OCI-LY3 (cell line): ENCODE measurements at regions not wholly inside any gene's neighbourhood (a gene's known extent, or its start where the extent isn't known, plus 50 kb on each side); places are given as distances from the start of the nearest gene placed in this dataset.

ENCODE experiments used
- H2AFZ ChIP-seq: fragments of 200-600, 300-600 bp; shearing (Covaris generic); 2 replicates; pipeline ENCODE4 v1.6.0; 2014; ENCODE audit warnings: antibody characterized with exemption, low read depth, low read length
- H3K27ac ChIP-seq: fragments of 200-600, 300-600 bp; sonication (generic); 2 replicates; pipeline ENCODE4 v1.5.1; 2014; ENCODE audit warnings: mild to moderate bottlenecking, low read length, moderate library complexity, mixed read lengths
- H3K27me3 ChIP-seq: fragments of 200-600, 300-600 bp; sonication (generic); 2 replicates; pipeline ENCODE4 v1.6.1; 2014; ENCODE audit warnings: low read depth, low read length, mixed read lengths
- H3K36me3 ChIP-seq: fragments of 200-600, 300-600 bp; sonication (generic); replicated peaks from 2 replicates; pipeline ENCODE3; 2014; ENCODE audit warnings: low read depth, low read length, mixed read lengths
- H3K4me1 ChIP-seq: fragments of 300-600, 200-600 bp; sonication (generic); 2 replicates; pipeline ENCODE4 v1.6.1; 2014; ENCODE audit warnings: low read length, mixed read lengths
- H3K4me2 ChIP-seq: fragments of 200-600, 300-600 bp; sonication (generic); 2 replicates; pipeline ENCODE4 v1.6.1; 2014; ENCODE audit warnings: low read length, mixed read lengths
- H3K4me3 ChIP-seq: fragments of 300-600, 200-600 bp; sonication (generic); 2 replicates; pipeline ENCODE4 v1.5.1; 2014; ENCODE audit warnings: antibody characterized with exemption, mild to moderate bottlenecking, low read length, moderate library complexity
- H3K79me2 ChIP-seq: fragments of 300-600, 200-600 bp; shearing (Covaris generic); 2 replicates; pipeline ENCODE4 v1.6.1; 2014; ENCODE audit warnings: mild to moderate bottlenecking, low read length, mixed read lengths
- H3K9ac ChIP-seq: fragments of 300-600, 200-600 bp; shearing (Covaris generic); 2 replicates; pipeline ENCODE4 v1.6.0; 2014; ENCODE audit warnings: mild to moderate bottlenecking, low read length, moderate library complexity
- H3K9me3 ChIP-seq: fragments of 200-600, 300-600 bp; shearing (Covaris generic); 2 replicates; pipeline ENCODE4 v1.6.1; 2014; ENCODE audit warnings: low read length, mixed read lengths; ENCODE audit not compliant: insufficient read depth
- H4K20me1 ChIP-seq: fragments of 200-600, 300-600 bp; sonication (generic); 2 replicates; pipeline ENCODE4 v1.6.1; 2016; ENCODE audit warnings: low read length, mixed read lengths; ENCODE audit not compliant: insufficient read depth
- EZH2phosphoT487 ChIP-seq: fragments of 200-600 bp; shearing (Covaris generic); IDR thresholded peaks from 2 replicates; pipeline ENCODE4 v1.6.1; 2018; ENCODE audit warnings: antibody characterized with exemption, mixed run types, low read depth
- TF ChIP-seq, protein P1 (sequence below): fragments of 200-600, 300-600 bp; sonication (generic); IDR thresholded peaks from 2 replicates; pipeline ENCODE4 v1.5.1; 2014; ENCODE audit warnings: antibody characterized with exemption, low read length, low read depth

DNA sequence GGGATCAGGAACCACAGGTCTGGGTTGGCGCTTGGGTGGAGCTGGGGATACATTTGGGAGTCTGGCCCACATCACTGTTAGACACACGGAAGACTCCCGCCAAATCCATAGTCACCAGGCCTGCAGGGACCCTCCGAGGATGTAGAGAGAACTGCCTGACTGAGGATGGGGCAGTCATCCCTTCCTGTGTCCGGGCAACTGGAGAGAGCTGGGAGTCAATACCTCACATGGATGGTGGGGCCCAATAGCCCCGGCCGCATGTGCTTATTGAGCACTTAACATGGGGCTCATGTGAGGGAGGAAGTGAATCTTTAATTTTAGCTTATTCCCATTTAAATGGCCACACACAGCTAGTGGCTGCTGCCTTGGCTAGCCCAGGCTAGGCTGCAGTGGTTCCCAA is 124.5 kb downstream of the TLR5 start:
- H3K27ac ChIP-seq, result no peak overlapping the region
- no peaks in the 10 kb centered on the region for H3K36me3 ChIP-seq
- H3K27me3 ChIP-seq, result 0 out of 2 replicates have a peak, but pooled peaks cover 6% of the 10 kb centered on the region
- TF ChIP-seq, protein P1, sequence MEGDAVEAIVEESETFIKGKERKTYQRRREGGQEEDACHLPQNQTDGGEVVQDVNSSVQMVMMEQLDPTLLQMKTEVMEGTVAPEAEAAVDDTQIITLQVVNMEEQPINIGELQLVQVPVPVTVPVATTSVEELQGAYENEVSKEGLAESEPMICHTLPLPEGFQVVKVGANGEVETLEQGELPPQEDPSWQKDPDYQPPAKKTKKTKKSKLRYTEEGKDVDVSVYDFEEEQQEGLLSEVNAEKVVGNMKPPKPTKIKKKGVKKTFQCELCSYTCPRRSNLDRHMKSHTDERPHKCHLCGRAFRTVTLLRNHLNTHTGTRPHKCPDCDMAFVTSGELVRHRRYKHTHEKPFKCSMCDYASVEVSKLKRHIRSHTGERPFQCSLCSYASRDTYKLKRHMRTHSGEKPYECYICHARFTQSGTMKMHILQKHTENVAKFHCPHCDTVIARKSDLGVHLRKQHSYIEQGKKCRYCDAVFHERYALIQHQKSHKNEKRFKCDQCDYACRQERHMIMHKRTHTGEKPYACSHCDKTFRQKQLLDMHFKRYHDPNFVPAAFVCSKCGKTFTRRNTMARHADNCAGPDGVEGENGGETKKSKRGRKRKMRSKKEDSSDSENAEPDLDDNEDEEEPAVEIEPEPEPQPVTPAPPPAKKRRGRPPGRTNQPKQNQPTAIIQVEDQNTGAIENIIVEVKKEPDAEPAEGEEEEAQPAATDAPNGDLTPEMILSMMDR, result no peak
- TF ChIP-seq EZH2phosphoT487, result no peak
- H3K4me1 ChIP-seq, result no peaks in the 10 kb centered on the region
- H4K20me1 ChIP-seq, result no peaks in the 10 kb centered on the region
- H3K79me2 ChIP-seq, result no peaks in the 10 kb centered on the region
- H3K9me3 ChIP-seq, result no peaks in the 10 kb centered on the region
- H3K4me2 ChIP-seq, result no peak overlapping the region
- H3K4me3 ChIP-seq, result no peak overlapping the region
- H3K9ac ChIP-seq, result no peak overlapping the region
- no peak overlapping the region for H2AFZ ChIP-seq

DNA sequence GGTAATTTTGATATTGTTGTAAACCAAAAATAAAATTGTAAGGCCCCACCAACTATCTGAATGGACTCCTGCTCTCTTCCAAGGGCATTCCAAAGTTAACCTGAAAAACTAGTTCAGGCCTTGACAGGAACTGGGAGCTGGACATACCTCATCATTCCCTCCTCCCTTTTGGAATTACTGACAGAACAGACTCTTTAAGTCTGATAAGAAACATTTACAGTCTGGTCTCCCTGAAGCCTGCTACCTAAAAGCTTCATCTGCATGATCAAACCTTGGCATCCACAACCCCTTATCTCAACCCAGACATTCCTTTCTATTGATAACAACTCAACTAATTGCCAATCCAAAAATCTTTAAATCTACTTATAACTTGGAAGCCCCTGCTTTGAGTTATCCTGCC is 123.8 kb downstream of the TLR5 start:
- no peaks in the 10 kb centered on the region for H4K20me1 ChIP-seq
- no peaks in the 10 kb centered on the region for H3K9me3 ChIP-seq
- no peaks in the 10 kb centered on the region for H3K4me1 ChIP-seq
- TF ChIP-seq, protein P1, result no peak
- no peak for TF ChIP-seq EZH2phosphoT487
- no peaks in the 10 kb centered on the region for H3K79me2 ChIP-seq
- H3K27ac ChIP-seq, result no peak overlapping the region
- no peak overlapping the region for H3K9ac ChIP-seq
- no peaks in the 10 kb centered on the region for H3K36me3 ChIP-seq
- 0 out of 2 replicates have a peak, but pooled peaks cover under 1% of the 10 kb centered on the region for H3K27me3 ChIP-seq
- no peak overlapping the region for H3K4me2 ChIP-seq
- H3K4me3 ChIP-seq, result no peak overlapping the region
- no peak overlapping the region for H2AFZ ChIP-seq

DNA sequence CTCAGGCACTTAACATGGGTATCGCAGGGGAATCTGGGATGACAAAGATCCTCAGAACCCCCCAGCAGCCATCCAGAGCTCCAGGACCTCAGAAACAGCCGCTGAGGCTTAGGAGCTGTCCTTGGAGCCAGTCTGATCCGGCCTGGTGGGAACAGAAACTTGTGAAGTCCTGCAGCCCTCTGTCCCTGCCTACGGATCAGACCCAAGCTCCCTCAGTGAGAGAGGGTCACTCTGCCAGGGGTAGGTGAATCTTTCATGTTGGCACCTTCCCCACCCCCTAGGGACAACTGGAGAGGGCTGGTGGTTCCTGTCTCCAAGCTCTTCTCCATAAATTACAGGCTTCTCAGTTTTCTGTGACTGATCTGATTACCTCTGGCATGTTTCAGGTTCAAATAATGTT is 122.3 kb downstream of the TLR5 start:
- H2AFZ ChIP-seq, result no peak overlapping the region
- TF ChIP-seq, protein P1, result no peak
- TF ChIP-seq EZH2phosphoT487, result no peak
- no peak overlapping the region for H3K9ac ChIP-seq
- H3K9me3 ChIP-seq, result no peaks in the 10 kb centered on the region
- H3K4me2 ChIP-seq, result no peak overlapping the region
- no peaks in the 10 kb centered on the region for H3K27me3 ChIP-seq
- no peak overlapping the region for H3K4me3 ChIP-seq
- no peak overlapping the region for H3K27ac ChIP-seq
- no peaks in the 10 kb centered on the region for H3K79me2 ChIP-seq
- H3K4me1 ChIP-seq, result no peaks in the 10 kb centered on the region
- H4K20me1 ChIP-seq, result no peaks in the 10 kb centered on the region
- no peaks in the 10 kb centered on the region for H3K36me3 ChIP-seq

DNA sequence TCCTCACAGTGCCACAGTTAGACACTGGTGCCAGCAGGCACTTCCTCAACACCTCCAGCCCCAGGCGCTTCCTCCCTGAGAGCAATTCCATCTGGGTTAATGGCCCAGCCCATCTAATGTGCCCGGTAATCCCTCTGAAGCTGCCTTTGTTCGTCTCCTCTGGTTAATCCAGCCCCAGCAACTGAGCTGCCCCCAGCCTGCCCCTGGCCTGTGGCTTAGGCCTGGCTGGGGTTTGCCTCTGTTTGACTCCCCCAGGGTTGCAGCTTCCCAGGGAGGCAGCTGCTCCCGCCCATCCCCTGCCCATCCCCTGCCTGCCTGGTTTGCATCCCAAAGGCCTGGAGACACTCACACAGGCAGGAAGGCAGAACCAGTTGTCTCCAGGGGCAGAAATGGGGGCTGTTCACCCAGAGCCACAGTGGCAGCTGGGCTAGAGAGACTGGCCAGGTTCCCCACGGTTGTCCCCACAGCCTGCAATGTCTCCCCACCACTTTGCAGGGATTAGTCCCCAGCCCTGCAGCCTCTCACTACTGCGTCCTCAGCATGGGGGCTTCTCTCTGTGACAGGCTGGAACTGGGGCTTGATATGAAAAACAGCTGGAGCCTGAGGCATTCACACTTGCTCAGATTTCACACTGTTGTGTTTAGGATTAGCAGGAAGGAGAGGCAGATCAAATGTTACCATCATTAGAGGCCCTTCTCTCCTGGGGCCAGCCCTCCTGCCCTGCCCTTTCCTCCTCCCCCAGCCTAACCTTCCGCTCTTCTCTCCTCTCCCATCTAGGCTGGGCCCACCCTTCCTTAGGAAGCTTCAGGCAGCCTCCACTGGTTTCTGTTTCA is 120.2 kb downstream of the TLR5 start:
- Histone ChIP-seq H2AFZ (no peak overlapping the region), H3K4me2 (no peak overlapping the region), H3K4me1 (no peaks in the 10 kb centered on the region), H3K27me3 (no peaks in the 10 kb centered on the region), H3K9ac (no peak overlapping the region), H4K20me1 (no peaks in the 10 kb centered on the region), H3K27ac (no peak overlapping the region), H3K79me2 (no peaks in the 10 kb centered on the region), H3K36me3 (no peaks in the 10 kb centered on the region), H3K4me3 (no peak overlapping the region), H3K9me3 (no peaks in the 10 kb centered on the region)
- TF ChIP-seq, protein P1, result no peak
- TF ChIP-seq EZH2phosphoT487, result no peak
